IPS-18c (cell line): ENCODE measurements at regions not wholly inside any gene's neighbourhood (a gene's known extent, or its start where the extent isn't known, plus 50 kb on each side); places are given as distances from the start of the nearest gene placed in this dataset.

ENCODE experiments used
- H3K4me3 ChIP-seq: 2 replicates; pipeline ENCODE4 v1.7.0; 2013; ENCODE audit warnings: low read depth, mild to moderate bottlenecking, low read length, moderate library complexity; ENCODE audit not compliant: insufficient read depth
- H3K9me3 ChIP-seq: one replicate; pipeline ENCODE4 v1.6.1; 2013; ENCODE audit warnings: mild to moderate bottlenecking, low read length, moderate library complexity; ENCODE audit not compliant: control insufficient read depth, insufficient read depth

GRCh38 chr5:18024542-18024941, 390.3 kb downstream of the TAF11L14 start:
- H3K4me3 ChIP-seq: no peak overlapping the region
- H3K9me3 ChIP-seq: no peaks in the 10 kb centered on the region

GRCh38 chr5:18027241-18027867, 393.1 kb downstream of the TAF11L14 start:
- H3K9me3 ChIP-seq: no peaks in the 10 kb centered on the region

GRCh38 chr5:18028036-18028435, 393.8 kb downstream of the TAF11L14 start:
- Histone ChIP-seq H3K4me3 (no peak overlapping the region), H3K9me3 (no peaks in the 10 kb centered on the region)

More at GRCh38 chr5:18027241-18027867, 393.1 kb downstream of the TAF11L14 start:
- no peak overlapping the region for H3K4me3 ChIP-seq

GRCh38 chr5:18032744-18033143, 398.5 kb downstream of the TAF11L14 start:
- Histone ChIP-seq H3K9me3 (no peaks in the 10 kb centered on the region), H3K4me3 (no peak overlapping the region)

GRCh38 chr5:18036531-18036930, 402.3 kb downstream of the TAF11L14 start:
- H3K4me3 ChIP-seq: no peak overlapping the region
- H3K9me3 ChIP-seq: no peaks in the 10 kb centered on the region

GRCh38 chr5:18037718-18038117, 403.5 kb downstream of the TAF11L14 start:
- H3K9me3 ChIP-seq: no peaks in the 10 kb centered on the region

GRCh38 chr5:18043344-18043743, 409.1 kb downstream of the TAF11L14 start:
- Histone ChIP-seq H3K9me3 (no peaks in the 10 kb centered on the region), H3K4me3 (no peak overlapping the region)

More at GRCh38 chr5:18037718-18038117, 403.5 kb downstream of the TAF11L14 start:
- no peak overlapping the region for H3K4me3 ChIP-seq

- Histone ChIP-seq H3K4me3 (no peak overlapping the region), H3K9me3 (no peaks in the 10 kb centered on the region)
Observed at GRCh38 chr5:18048449-18048848, 414.2 kb downstream of the TAF11L14 start.

- Histone ChIP-seq H3K4me3 (no peak overlapping the region), H3K9me3 (no peaks in the 10 kb centered on the region)
Observed at GRCh38 chr5:18050345-18050744, 416.1 kb downstream of the TAF11L14 start.

- H3K4me3 ChIP-seq: no peak overlapping the region
- no peaks in the 10 kb centered on the region for H3K9me3 ChIP-seq
Observed at GRCh38 chr5:18050776-18051175, 416.5 kb downstream of the TAF11L14 start.

GRCh38 chr5:18051953-18052352, 417.7 kb downstream of the TAF11L14 start:
- Histone ChIP-seq H3K4me3 (no peak overlapping the region), H3K9me3 (no peaks in the 10 kb centered on the region)

GRCh38 chr5:18052569-18052968, 418.3 kb downstream of the TAF11L14 start:
- Histone ChIP-seq H3K4me3 (no peak overlapping the region), H3K9me3 (no peaks in the 10 kb centered on the region)

GRCh38 chr5:18057725-18058124, 423.5 kb downstream of the TAF11L14 start:
- no peaks in the 10 kb centered on the region for H3K9me3 ChIP-seq
- no peak overlapping the region for H3K4me3 ChIP-seq

GRCh38 chr5:18067615-18068014, 433.4 kb downstream of the TAF11L14 start:
- Histone ChIP-seq H3K4me3 (no peak overlapping the region), H3K9me3 (no peaks in the 10 kb centered on the region)

GRCh38 chr5:18068826-18069225, 434.6 kb downstream of the TAF11L14 start:
- no peaks in the 10 kb centered on the region for H3K9me3 ChIP-seq
- no peak overlapping the region for H3K4me3 ChIP-seq

GRCh38 chr5:18069790-18070189, 435.5 kb downstream of the TAF11L14 start:
- Histone ChIP-seq H3K4me3 (no peak overlapping the region), H3K9me3 (no peaks in the 10 kb centered on the region)

GRCh38 chr5:18072600-18072999, 438.3 kb downstream of the TAF11L14 start:
- Histone ChIP-seq H3K4me3 (no peak overlapping the region), H3K9me3 (no peaks in the 10 kb centered on the region)

GRCh38 chr5:18074961-18075360, 440.7 kb downstream of the TAF11L14 start:
- Histone ChIP-seq H3K9me3 (no peaks in the 10 kb centered on the region), H3K4me3 (no peak overlapping the region)

GRCh38 chr5:18078157-18078556, 443.9 kb downstream of the TAF11L14 start:
- Histone ChIP-seq H3K4me3 (no peak overlapping the region), H3K9me3 (no peaks in the 10 kb centered on the region)
